CD4-positive, alpha-beta T cell (primary cell): ENCODE measurements at regions not wholly inside any gene's neighbourhood (a gene's known extent, or its start where the extent isn't known, plus 50 kb on each side); places are given as distances from the start of the nearest gene placed in this dataset.

Experiments used
- ATAC-seq: fragments of 200-7000 bp; cut with Tn5 transposase; one replicate; pipeline ENCODE4 v1.10.0; 2022; ENCODE audit warnings: mild to moderate bottlenecking; ENCODE audit not compliant: poor library complexity
- CTCF ChIA-PET: fragments of 350-600 bp; sonication (Branson Sonifier 250); formaldehyde crosslinking; loops from one replicate; lab custom pipeline; 2021; ENCODE audit warnings: antibody characterized with exemption, inconsistent platforms; lab: Charles Lee
- POLR2A ChIA-PET: fragments of 350-600 bp; sonication (Branson Sonifier 250); formaldehyde crosslinking; loops from one replicate; lab custom pipeline; 2021; ENCODE audit warnings: antibody characterized with exemption, inconsistent platforms; lab: Charles Lee
- DNase-seq, 14 experiments: peaks; one replicate each; pipeline ENCODE4 v3.0.0-alpha.2; 2013 to 2020; ENCODE audit warnings: mixed read lengths in 2 of 14
- H3K27ac ChIP-seq, 2 donors: one replicate each; pipeline versions ENCODE4 v1.5.1 to v1.7.0; 2013; ENCODE audit warnings: low read length in 2 of 2, low read depth in 1 of 2, mild to moderate bottlenecking in 1 of 2
- H3K27me3 ChIP-seq, 2 experiments: 1 replicate in 1 of 2; 2 replicates in 1 of 2; pipeline versions ENCODE4 v1.6.1 to v1.7.0; 2013; ENCODE audit warnings: low read length in 2 of 2, control low read depth in 1 of 2, mild to moderate bottlenecking in 1 of 2, moderate library complexity in 1 of 2; ENCODE audit not compliant: insufficient read depth in 2 of 2, control insufficient read depth in 1 of 2
- H3K36me3 ChIP-seq: one replicate; pipeline ENCODE4 v1.6.1; 2013; ENCODE audit warnings: low read length, control low read depth; ENCODE audit not compliant: insufficient read depth
- H3K4me1 ChIP-seq: one replicate; pipeline ENCODE4 v1.6.1; 2013; ENCODE audit warnings: low read length, control low read depth; ENCODE audit not compliant: insufficient read depth
- H3K4me3 ChIP-seq: one replicate; pipeline ENCODE4 v1.5.1; 2013; ENCODE audit warnings: mild to moderate bottlenecking, low read length, moderate library complexity
- H3K9me3 ChIP-seq, 2 experiments: 1 replicate in 1 of 2; 2 replicates in 1 of 2; pipeline versions ENCODE4 v1.6.1 to v1.7.0; 2013; ENCODE audit warnings: low read length in 2 of 2, mild to moderate bottlenecking in 2 of 2, control low read depth in 1 of 2, moderate library complexity in 1 of 2; ENCODE audit not compliant: control insufficient read depth in 1 of 2, insufficient read depth in 1 of 2
- H3K27ac Mint-ChIP-seq: one replicate; pipeline ENCODE4 v1.8.0; 2020; ENCODE audit warnings: mixed read lengths
- H3K27me3 Mint-ChIP-seq: one replicate; pipeline ENCODE4 v1.8.0; 2021; ENCODE audit warnings: mixed read lengths
- H3K36me3 Mint-ChIP-seq: one replicate; pipeline ENCODE4 v1.8.0; 2021; ENCODE audit warnings: low read depth, mixed read lengths
- H3K4me1 Mint-ChIP-seq: one replicate; pipeline ENCODE4 v1.8.0; 2021; ENCODE audit warnings: low read depth, mixed read lengths
- H3K4me3 Mint-ChIP-seq: one replicate; pipeline ENCODE4 v1.8.0; 2020; ENCODE audit warnings: mild to moderate bottlenecking, mixed read lengths
- H3K9me3 Mint-ChIP-seq: one replicate; pipeline ENCODE4 v1.8.0; 2020; ENCODE audit warnings: mixed read lengths
- CTCF ChIP-seq: fragments of 200-600 bp; IDR thresholded peaks from one replicate; pipeline ENCODE4 v1.8.0; 2022; ENCODE audit warnings: antibody characterized with exemption, mild to moderate bottlenecking
- intact Hi-C, 2 experiments: fragments of 100-400 bp; cut with DNase I in 1 of 2; cut with micrococcal nuclease in 1 of 2; formaldehyde crosslinking; loops; one replicate each; pipeline versions ENCODE4 v1.15.1 to v1.9.0; 2023 to 2025; cut with DNase I, micrococcal nuclease

GRCh38 chr4:144295286-144295995, 154.9 kb upstream of the GYPA start:
- Mint-ChIP-seq H3K27ac (no peak overlapping the region), H3K4me1 (no peaks in the 10 kb centered on the region), H3K27me3 (no peaks in the 10 kb centered on the region), H3K36me3 (no peaks in the 10 kb centered on the region), H3K9me3 (peaks cover 3% of the 10 kb centered on the region), H3K4me3 (no peak overlapping the region)
- Histone ChIP-seq H3K27me3 (no peaks in the 10 kb centered on the region), H3K36me3 (no peaks in the 10 kb centered on the region), H3K27ac (no peak overlapping the region), H3K4me1 (no peaks in the 10 kb centered on the region), H3K4me3 (no peak overlapping the region), H3K9me3 (no peaks in the 10 kb centered on the region)
- ATAC-seq, result no peak
- ChIA-PET CTCF (no interaction called here), POLR2A (no interaction called here)
- no peak for TF ChIP-seq CTCF
- no peak for DNase-seq
- intact Hi-C loops, result no loop called here

- POLR2A ChIA-PET, result no interaction called here
- no peak for TF ChIP-seq CTCF
- Mint-ChIP-seq H3K4me3 (no peak overlapping the region), H3K9me3 (peaks cover 3% of the 10 kb centered on the region), H3K36me3 (no peaks in the 10 kb centered on the region), H3K4me1 (no peaks in the 10 kb centered on the region), H3K27me3 (no peaks in the 10 kb centered on the region), H3K27ac (no peak overlapping the region)
- no peaks in the 10 kb centered on the region for H3K36me3 ChIP-seq
- no peak for ATAC-seq
- no peaks in the 10 kb centered on the region for H3K9me3 ChIP-seq
- H3K4me1 ChIP-seq, result no peaks in the 10 kb centered on the region
- CTCF ChIA-PET, result no interaction called here
- no peak for DNase-seq
- H3K4me3 ChIP-seq, result no peak overlapping the region
- peaks cover 0 to 3% of the 10 kb centered on the region in 2 experiments for H3K27me3 ChIP-seq
- intact Hi-C loops, result no loop called here
- H3K27ac ChIP-seq, result no peak overlapping the region
Measured at GRCh38 chr4:144296941-144297340, 156.4 kb upstream of the GYPA start.

GRCh38 chr4:144298519-144298918, 158.0 kb upstream of the GYPA start:
- Histone ChIP-seq H3K4me3 (no peak overlapping the region), H3K36me3 (no peaks in the 10 kb centered on the region), H3K9me3 (no peaks in the 10 kb centered on the region), H3K27ac (no peak overlapping the region), H3K27me3 (peaks cover 0 to 3% of the 10 kb centered on the region in 2 experiments), H3K4me1 (no peaks in the 10 kb centered on the region)
- H3K4me3 Mint-ChIP-seq, result no peak overlapping the region
- no peaks in the 10 kb centered on the region for H3K36me3 Mint-ChIP-seq
- peaks cover 3% of the 10 kb centered on the region for H3K9me3 Mint-ChIP-seq
- ATAC-seq (no peak), DNase-seq (no peak)
- no peak for TF ChIP-seq CTCF
- no peaks in the 10 kb centered on the region for H3K4me1 Mint-ChIP-seq
- ChIA-PET POLR2A (no interaction called here), CTCF (no interaction called here)
- no peaks in the 10 kb centered on the region for H3K27me3 Mint-ChIP-seq
- intact Hi-C loops, result no loop called here
- H3K27ac Mint-ChIP-seq, result no peak overlapping the region
